Neural crest cell (in vitro differentiated cells): ENCODE measurements at regions not wholly inside any gene's neighbourhood (a gene's known extent, or its start where the extent isn't known, plus 50 kb on each side); places are given as distances from the start of the nearest gene placed in this dataset.

Experiments
- DNase-seq: peaks from one replicate; pipeline ENCODE4 v3.0.0; 2021; ENCODE audit warnings: low read depth, mixed read lengths, low spot score
- H3K27ac Mint-ChIP-seq: one replicate; pipeline ENCODE4 v1.8.0; 2021; ENCODE audit warnings: mild to moderate bottlenecking, mixed read lengths; ENCODE audit not compliant: unreplicated experiment
- H3K27me3 Mint-ChIP-seq: 2 replicates; pipeline ENCODE4 v1.8.0; 2021; ENCODE audit warnings: low read depth, mild to moderate bottlenecking, mixed read lengths
- H3K36me3 Mint-ChIP-seq: 2 replicates; pipeline ENCODE4 v1.8.0; 2021; ENCODE audit warnings: low read depth, mild to moderate bottlenecking, mixed read lengths
- H3K4me1 Mint-ChIP-seq: 2 replicates; pipeline ENCODE4 v1.8.0; 2021; ENCODE audit warnings: mixed read lengths
- H3K4me3 Mint-ChIP-seq: one replicate; pipeline ENCODE4 v1.8.0; 2021; ENCODE audit warnings: mild to moderate bottlenecking, mixed read lengths
- H3K9me3 Mint-ChIP-seq: 2 replicates; pipeline ENCODE4 v1.8.0; 2021; ENCODE audit warnings: mixed read lengths
- TF ChIP-seq, protein P1 (sequence below): fragments of 200-600 bp; sonication (generic); conservative IDR thresholded peaks from 2 replicates; pipeline ENCODE4 v1.5.0; 2021; ENCODE audit warnings: antibody characterized with exemption, mild to moderate bottlenecking

DNA sequence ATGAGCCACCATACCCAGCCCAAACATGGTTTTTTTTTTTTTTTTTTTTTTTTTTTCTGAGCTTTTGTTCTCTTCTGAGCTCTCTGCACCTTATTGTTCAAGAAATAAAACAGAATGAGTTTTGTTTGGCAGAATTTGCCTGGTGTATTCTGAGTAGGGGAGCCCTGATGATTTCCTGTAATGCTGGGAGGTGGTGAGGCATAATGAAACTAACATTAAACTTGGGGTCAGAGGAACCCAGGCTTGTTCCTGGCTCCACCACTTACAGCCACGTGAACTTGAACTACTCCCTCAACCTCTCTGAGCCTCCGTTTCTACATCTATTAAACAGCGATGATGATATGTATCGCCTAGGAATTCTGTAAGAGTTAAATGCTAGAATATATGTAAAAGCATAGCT, 276.3 kb upstream of the CRY1 start:
- H3K4me1 Mint-ChIP-seq, result peaks cover 10% of the 10 kb centered on the region
- DNase-seq, result no peak
- TF ChIP-seq, protein P1, sequence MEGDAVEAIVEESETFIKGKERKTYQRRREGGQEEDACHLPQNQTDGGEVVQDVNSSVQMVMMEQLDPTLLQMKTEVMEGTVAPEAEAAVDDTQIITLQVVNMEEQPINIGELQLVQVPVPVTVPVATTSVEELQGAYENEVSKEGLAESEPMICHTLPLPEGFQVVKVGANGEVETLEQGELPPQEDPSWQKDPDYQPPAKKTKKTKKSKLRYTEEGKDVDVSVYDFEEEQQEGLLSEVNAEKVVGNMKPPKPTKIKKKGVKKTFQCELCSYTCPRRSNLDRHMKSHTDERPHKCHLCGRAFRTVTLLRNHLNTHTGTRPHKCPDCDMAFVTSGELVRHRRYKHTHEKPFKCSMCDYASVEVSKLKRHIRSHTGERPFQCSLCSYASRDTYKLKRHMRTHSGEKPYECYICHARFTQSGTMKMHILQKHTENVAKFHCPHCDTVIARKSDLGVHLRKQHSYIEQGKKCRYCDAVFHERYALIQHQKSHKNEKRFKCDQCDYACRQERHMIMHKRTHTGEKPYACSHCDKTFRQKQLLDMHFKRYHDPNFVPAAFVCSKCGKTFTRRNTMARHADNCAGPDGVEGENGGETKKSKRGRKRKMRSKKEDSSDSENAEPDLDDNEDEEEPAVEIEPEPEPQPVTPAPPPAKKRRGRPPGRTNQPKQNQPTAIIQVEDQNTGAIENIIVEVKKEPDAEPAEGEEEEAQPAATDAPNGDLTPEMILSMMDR, result no peak
- peaks cover 2% of the 10 kb centered on the region for H3K27me3 Mint-ChIP-seq
- no peaks in the 10 kb centered on the region for H3K9me3 Mint-ChIP-seq
- no peak overlapping the region for H3K4me3 Mint-ChIP-seq
- H3K27ac Mint-ChIP-seq, result no peak overlapping the region
- no peaks in the 10 kb centered on the region for H3K36me3 Mint-ChIP-seq

DNA sequence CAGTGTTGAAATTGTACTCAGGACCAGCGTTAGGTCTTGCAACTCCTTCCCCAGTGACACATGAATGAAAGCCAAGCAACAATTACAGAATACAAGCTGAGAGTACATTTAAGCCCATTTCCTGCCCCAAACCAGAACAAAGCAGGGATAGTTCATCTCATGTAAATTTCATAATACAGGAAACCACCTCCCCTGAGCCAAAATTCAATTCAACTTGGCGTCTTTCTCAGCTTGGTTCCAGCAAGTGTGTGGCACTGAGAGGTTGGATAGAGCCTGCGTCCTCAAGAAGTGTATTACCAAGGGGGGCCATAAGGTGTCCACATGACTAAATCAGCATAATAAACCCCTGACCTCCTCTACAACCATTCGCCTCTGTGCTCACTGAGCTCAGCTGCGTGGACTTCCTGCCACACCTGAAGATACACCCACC, 278.9 kb upstream of the CRY1 start:
- Mint-ChIP-seq H3K9me3 (no peaks in the 10 kb centered on the region), H3K36me3 (no peaks in the 10 kb centered on the region), H3K4me1 (peaks cover 10% of the 10 kb centered on the region), H3K4me3 (no peak overlapping the region), H3K27me3 (peaks cover 2% of the 10 kb centered on the region), H3K27ac (no peak overlapping the region)
- TF ChIP-seq, protein P1, result no peak
- DNase-seq, result no peak

DNA sequence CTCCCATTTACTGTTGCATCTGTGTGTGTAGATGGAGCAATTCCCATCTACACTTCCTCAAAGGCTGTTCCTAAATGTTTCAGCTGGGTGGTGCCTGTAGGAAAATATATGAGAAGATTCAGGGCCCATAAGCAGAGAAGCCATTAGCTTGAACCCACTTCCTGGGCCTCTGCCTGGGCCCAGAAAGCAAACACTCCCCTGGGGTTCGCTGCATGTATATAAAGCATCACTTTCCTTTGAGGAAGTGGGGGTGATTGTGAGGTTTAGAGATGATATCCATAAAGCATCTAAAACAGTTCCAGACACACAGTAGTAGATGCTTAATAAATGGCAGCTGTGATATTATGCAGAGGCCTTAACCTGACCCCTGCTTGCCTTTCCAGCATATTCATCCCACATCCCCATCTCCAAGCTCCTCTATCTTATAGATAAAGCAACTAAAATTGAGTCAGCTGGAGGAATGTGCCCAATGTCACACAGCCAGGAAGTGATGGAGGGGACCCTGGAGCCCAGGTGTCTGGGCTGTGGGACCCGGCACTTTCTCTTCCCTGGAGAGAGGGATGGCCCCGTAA, 280.0 kb upstream of the CRY1 start:
- Mint-ChIP-seq H3K27me3 (peaks cover 6% of the 10 kb centered on the region), H3K9me3 (no peaks in the 10 kb centered on the region), H3K27ac (no peak overlapping the region), H3K4me3 (no peak overlapping the region), H3K4me1 (peaks cover 10% of the 10 kb centered on the region), H3K36me3 (no peaks in the 10 kb centered on the region)
- TF ChIP-seq, protein P1, result no peak
- no peak for DNase-seq

DNA sequence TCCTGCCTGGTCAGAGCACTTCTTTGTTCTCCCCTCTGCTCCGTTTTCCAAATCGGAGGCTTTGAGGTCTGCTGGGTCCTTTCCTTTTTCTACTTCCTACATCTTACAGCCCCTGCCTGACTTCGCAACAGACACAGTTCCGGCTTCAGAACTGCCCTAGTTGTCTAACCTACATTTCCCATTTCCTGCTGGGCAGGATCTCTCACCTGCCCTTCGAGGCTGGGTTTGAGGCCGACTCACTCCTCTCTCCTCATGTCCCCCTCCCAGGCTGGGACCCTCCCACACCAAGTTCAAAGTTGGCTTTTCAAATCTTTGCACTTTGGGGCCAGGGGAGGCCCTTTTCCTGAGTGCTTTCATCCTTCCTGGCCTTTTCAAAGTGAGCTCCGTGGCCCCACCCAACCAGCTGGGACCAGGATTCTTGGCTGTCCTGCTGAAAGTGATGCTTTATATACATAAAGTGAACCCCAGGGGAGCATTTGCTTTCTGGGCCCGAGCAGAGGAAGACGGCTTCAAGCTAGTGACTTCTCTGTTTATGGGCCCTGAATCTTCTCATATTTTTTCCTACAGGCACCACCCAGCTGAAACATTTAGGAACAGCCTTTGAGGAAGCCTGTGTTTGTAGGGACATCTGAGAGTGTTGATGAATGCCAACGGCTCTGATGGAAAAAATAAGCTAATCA, 281.0 kb upstream of the CRY1 start:
- Mint-ChIP-seq H3K4me1 (peaks cover 10% of the 10 kb centered on the region), H3K27me3 (peaks cover 11% of the 10 kb centered on the region), H3K36me3 (no peaks in the 10 kb centered on the region), H3K4me3 (no peak overlapping the region), H3K9me3 (no peaks in the 10 kb centered on the region), H3K27ac (peak overlapping the region; percentile 25)
- no peak for DNase-seq
- TF ChIP-seq, protein P1, result no peak

DNA sequence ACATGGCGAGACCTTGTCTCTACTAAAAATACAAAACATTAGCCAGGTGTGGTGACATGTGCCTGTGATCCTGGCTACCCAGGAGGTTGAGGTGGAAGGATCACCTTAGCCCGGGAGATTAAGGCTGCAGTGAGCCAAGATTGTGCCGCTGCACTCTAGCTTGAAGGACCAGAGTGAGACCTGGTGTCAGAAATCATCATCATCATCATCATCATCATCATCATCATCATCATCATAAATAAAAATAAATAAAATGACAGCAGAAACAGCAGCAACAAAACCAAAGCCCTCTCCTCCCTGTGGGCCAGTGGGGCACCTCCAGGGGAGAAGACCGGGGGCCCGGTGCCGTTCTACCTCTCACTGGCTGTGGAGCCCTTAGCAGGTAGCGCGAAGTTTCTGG, 281.9 kb upstream of the CRY1 start:
- no peaks in the 10 kb centered on the region for H3K9me3 Mint-ChIP-seq
- peaks cover 14% of the 10 kb centered on the region for H3K4me1 Mint-ChIP-seq
- no peak for DNase-seq
- H3K27me3 Mint-ChIP-seq, result peaks cover 11% of the 10 kb centered on the region
- TF ChIP-seq, protein P1, result no peak
- no peak overlapping the region for H3K4me3 Mint-ChIP-seq
- H3K27ac Mint-ChIP-seq, result no peak overlapping the region
- no peaks in the 10 kb centered on the region for H3K36me3 Mint-ChIP-seq
